ENCODE measurements at regions not wholly inside any gene's neighbourhood (a gene's known extent, or its start where the extent isn't known, plus 50 kb on each side); places are given as distances from the start of the nearest gene placed in this dataset.

GRCh38 chr6:25122001-25122400, 157.2 kb upstream of the CARMIL1 start:
- DNase-seq (ENCODE audit: low read depth) = no peak

GRCh38 chr6:25122622-25123237, 156.4 kb upstream of the CARMIL1 start:
- DNase-seq (ENCODE audit: low read depth) = no peak
- no peak overlapping the region for H3K4me3 ChIP-seq (ENCODE audit: low read depth, low read length)
- TF ChIP-seq CTCF (IDR thresholded peaks at IDR 0.05; ENCODE audit: low read depth, low read length, missing control alignments) = no peak

More at GRCh38 chr6:25122001-25122400, 157.2 kb upstream of the CARMIL1 start:
- TF ChIP-seq CTCF (IDR thresholded peaks at IDR 0.05; ENCODE audit: low read depth, low read length, missing control alignments) = no peak
- H3K4me3 ChIP-seq (ENCODE audit: low read depth, low read length) = no peak overlapping the region

- TF ChIP-seq CTCF (IDR thresholded peaks at IDR 0.05; ENCODE audit: low read depth, low read length, missing control alignments) = no peak
- H3K4me3 ChIP-seq (ENCODE audit: low read depth, low read length) = no peak overlapping the region
- no peak for DNase-seq (ENCODE audit: low read depth)
These were observed 154.9 kb upstream of the CARMIL1 start for GRCh38 chr6:25124216-25124715.

- no peak overlapping the region for H3K4me3 ChIP-seq (ENCODE audit: low read depth, low read length)
- TF ChIP-seq CTCF (IDR thresholded peaks at IDR 0.05; ENCODE audit: low read depth, low read length, missing control alignments) = no peak
- no peak for DNase-seq (ENCODE audit: low read depth)
These were observed 153.4 kb upstream of the CARMIL1 start for GRCh38 chr6:25125736-25126135.

GRCh38 chr6:25127076-25127837, 151.9 kb upstream of the CARMIL1 start:
- no peak for TF ChIP-seq CTCF (IDR thresholded peaks at IDR 0.05; ENCODE audit: low read depth, low read length, missing control alignments)
- no peak overlapping the region for H3K4me3 ChIP-seq (ENCODE audit: low read depth, low read length)
- no peak for DNase-seq (ENCODE audit: low read depth)

- no peak for TF ChIP-seq CTCF (IDR thresholded peaks at IDR 0.05; ENCODE audit: low read depth, low read length, missing control alignments)
- no peak overlapping the region for H3K4me3 ChIP-seq (ENCODE audit: low read depth, low read length)
- DNase-seq (ENCODE audit: low read depth) = no peak
These were observed 148.7 kb upstream of the CARMIL1 start for GRCh38 chr6:25130518-25130917.
